Bronchial epithelial cell (primary cell): ENCODE measurements at regions not wholly inside any gene's neighbourhood (a gene's known extent, or its start where the extent isn't known, plus 50 kb on each side); places are given as distances from the start of the nearest gene placed in this dataset.

Experiments used
- DNase-seq: peaks from one replicate; pipeline ENCODE4 v3.0.0-alpha.2; 2010; ENCODE audit warnings: low read depth
- FAIRE-seq: peaks from 2 replicates; lab custom pipeline; 2011; peaks lifted over from hg19 to GRCh38; lab: Jason Lieb, UNC
- H3K27me3 ChIP-seq: 2 replicates; pipeline ENCODE4 v1.5.1; 2011; ENCODE audit warnings: low read length; ENCODE audit not compliant: control insufficient read depth, insufficient read depth
- H3K36me3 ChIP-seq: 2 replicates; pipeline ENCODE4 v1.5.1; 2011; ENCODE audit warnings: low read length; ENCODE audit not compliant: control insufficient read depth, insufficient read depth
- H3K4me3 ChIP-seq: 2 replicates; pipeline ENCODE4 v1.5.1; 2011; ENCODE audit warnings: mild to moderate bottlenecking, low read depth, low read length, control low read depth
- TF ChIP-seq, protein P1 (sequence below): IDR thresholded peaks from 2 replicates; pipeline ENCODE4 v1.5.1; 2011; ENCODE audit warnings: mild to moderate bottlenecking, moderate library complexity, low read length, control low read depth, inconsistent platforms; ENCODE audit not compliant: insufficient read depth, severe bottlenecking

DNA sequence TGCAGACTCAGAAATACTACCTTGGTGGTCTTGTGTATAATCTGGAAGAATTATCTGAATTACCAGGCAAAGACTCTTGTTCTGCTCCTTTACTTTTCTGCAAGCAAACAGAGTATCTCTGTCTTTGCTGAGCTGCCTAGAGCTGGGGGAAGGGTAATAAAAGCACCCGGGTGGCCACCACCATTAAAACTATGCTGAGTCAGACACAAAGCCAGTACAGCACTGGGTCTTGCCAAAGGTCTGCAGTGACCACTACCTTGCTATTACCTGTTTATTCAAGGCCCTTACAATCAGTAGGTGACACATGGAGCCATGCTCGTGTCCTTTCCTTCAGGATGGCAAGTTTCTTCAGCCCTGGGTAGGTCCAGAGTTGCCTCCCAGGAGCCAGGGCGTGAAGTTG lies 420.6 kb upstream of the CNTN5 start:
- H3K27me3 ChIP-seq: no peaks in the 10 kb centered on the region
- peak; percentile 64 for FAIRE-seq
- H3K36me3 ChIP-seq: no peaks in the 10 kb centered on the region
- DNase-seq: no peak
- TF ChIP-seq, protein P1, sequence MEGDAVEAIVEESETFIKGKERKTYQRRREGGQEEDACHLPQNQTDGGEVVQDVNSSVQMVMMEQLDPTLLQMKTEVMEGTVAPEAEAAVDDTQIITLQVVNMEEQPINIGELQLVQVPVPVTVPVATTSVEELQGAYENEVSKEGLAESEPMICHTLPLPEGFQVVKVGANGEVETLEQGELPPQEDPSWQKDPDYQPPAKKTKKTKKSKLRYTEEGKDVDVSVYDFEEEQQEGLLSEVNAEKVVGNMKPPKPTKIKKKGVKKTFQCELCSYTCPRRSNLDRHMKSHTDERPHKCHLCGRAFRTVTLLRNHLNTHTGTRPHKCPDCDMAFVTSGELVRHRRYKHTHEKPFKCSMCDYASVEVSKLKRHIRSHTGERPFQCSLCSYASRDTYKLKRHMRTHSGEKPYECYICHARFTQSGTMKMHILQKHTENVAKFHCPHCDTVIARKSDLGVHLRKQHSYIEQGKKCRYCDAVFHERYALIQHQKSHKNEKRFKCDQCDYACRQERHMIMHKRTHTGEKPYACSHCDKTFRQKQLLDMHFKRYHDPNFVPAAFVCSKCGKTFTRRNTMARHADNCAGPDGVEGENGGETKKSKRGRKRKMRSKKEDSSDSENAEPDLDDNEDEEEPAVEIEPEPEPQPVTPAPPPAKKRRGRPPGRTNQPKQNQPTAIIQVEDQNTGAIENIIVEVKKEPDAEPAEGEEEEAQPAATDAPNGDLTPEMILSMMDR: no peak
- H3K4me3 ChIP-seq: no peak overlapping the region

DNA sequence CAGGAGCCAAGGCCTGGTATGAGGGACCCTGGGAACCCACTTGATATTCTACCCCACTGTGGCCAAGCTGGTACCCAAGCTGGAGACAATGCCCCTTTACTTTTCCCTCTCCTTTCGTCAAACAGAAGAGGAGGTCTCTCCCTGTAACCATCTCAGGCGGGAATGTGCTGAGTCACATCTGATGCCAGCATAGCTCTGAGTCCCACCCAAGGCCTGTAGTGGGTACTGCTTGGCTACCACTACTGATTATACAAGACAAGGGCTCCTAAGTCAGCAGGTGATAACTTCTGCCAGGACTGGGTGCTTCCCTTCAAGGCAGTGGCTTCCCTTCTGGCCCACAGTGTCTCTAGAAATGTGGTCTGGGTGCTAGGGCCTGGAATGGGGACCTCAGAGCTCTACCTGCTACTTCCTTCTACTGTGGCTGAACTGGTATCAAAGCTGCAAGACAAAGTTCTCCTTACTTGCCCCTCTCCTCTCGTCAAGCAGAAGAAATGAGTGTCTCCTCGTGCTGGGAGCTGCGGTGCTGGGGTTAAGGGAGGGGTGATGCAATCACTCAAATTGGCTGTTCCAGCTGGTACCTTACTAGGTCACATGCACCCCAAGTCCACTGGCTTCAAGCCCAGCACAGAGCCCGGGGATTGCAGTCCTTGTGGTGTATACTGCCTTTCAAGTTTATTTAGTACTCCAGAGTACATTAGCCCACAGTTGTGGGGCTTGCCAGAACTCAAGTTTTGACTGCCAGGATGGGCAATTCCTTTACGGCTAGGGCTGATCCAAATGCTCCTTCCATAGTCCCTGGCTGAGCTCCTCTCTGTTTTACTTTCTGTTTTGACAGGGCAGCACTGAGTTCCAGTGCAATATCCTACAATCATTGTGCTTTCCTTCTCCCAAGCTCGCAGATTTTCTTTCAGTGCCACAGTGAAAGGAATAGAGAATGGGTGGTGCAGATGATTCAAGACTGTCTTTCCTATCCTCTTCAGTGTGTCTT lies 419.7 kb upstream of the CNTN5 start:
- TF ChIP-seq, protein P1: no peak
- Histone ChIP-seq H3K4me3 (no peak overlapping the region), H3K27me3 (no peaks in the 10 kb centered on the region), H3K36me3 (no peaks in the 10 kb centered on the region)
- DNase-seq: no peak
- no peak for FAIRE-seq

DNA sequence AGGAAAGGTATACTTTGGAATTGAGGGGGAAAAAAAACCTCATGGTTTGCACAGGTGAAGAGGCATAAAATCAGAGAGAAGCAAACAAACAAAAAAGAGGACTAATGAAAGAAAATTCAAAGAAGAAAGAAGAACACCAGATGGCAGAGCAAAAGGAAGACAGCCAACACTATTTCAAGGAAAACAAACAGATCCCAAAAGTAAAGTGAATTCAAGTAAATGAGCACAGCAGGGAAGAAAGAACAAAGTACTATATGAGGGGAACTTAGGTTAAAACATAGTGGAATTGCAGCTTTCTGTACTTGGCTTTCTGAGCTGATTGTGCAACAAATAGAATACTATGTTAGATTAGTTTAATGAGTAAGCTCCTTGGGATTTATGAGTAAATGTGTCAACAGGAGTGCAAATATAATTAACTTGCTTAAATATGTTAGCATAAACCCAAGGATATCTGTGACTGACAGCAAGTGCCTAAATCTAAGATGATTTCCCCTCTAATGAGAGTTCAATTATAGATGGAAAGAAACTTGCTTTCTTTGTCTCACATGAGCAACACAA lies 404.6 kb upstream of the CNTN5 start:
- no peaks in the 10 kb centered on the region for H3K36me3 ChIP-seq
- H3K27me3 ChIP-seq: no peaks in the 10 kb centered on the region
- FAIRE-seq (no peak), DNase-seq (peak; percentile 56)
- H3K4me3 ChIP-seq: no peak overlapping the region
- TF ChIP-seq, protein P1: no peak

DNA sequence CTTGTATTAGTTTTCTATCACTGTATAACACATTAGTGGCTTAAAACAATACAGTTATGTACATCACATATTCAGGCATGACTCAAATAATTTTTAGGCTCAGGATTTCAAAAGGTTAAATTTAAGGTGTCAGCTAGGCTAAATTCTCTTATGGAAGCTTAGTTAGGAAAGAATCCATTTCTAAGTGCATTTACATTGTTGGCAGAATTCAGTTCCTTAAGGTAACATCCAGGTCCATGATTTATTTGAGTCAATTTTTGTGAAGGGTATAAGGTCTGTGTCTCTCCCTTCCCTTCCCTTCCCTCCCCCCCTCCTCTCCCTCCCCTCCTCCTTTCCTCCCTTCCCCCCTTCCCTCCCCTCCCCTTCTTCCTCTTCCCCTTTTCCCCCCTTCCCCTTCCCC lies 399.0 kb upstream of the CNTN5 start:
- H3K4me3 ChIP-seq: no peak overlapping the region
- no peaks in the 10 kb centered on the region for H3K36me3 ChIP-seq
- H3K27me3 ChIP-seq: no peaks in the 10 kb centered on the region
- no peak for FAIRE-seq
- TF ChIP-seq, protein P1: no peak
- no peak for DNase-seq

DNA sequence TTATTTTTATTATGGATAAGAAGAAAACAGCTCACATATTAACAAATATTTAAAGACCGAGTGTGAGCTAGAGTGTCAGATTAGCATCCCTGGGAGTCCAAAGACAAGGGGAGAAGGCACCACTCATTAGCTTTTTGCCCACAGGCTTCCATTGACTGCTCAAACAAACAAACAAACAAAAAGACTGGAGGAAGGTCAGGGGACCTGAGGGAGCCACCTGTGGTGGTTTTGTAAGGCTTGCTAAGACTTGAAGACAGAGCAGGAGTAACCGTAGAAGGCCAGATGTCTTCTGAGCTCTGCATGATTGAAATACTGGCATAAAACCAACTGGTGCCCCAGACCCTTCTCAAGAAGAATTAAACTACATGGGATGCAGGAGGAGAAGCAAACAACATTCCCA lies 395.2 kb upstream of the CNTN5 start:
- FAIRE-seq: no peak
- TF ChIP-seq, protein P1: no peak
- H3K36me3 ChIP-seq: no peaks in the 10 kb centered on the region

More for the DNA sequence above, 395.2 kb upstream of the CNTN5 start:
- no peak for DNase-seq
- no peak overlapping the region for H3K4me3 ChIP-seq
- H3K27me3 ChIP-seq: no peaks in the 10 kb centered on the region
